ENCODE measurements at regions not wholly inside any gene's neighbourhood (a gene's known extent, or its start where the extent isn't known, plus 50 kb on each side); places are given as distances from the start of the nearest gene placed in this dataset.

GRCh38 chr2:153320879-153321278, 157.7 kb downstream of the RPRM start:
- TF ChIP-seq CTCF (IDR thresholded peaks at IDR 0.05; ENCODE audit: low read length) (no peak), EZH2 (optimal IDR thresholded peaks at IDR 0.05; ENCODE audit: low read depth, low read length) (no peak), EZH2phosphoT487 (IDR thresholded peaks at IDR 0.05; ENCODE audit: low read length) (no peak)

Data from MM.1S (cell line).